ENCODE measurements at regions not wholly inside any gene's neighbourhood (a gene's known extent, or its start where the extent isn't known, plus 50 kb on each side); places are given as distances from the start of the nearest gene placed in this dataset.

DNA sequence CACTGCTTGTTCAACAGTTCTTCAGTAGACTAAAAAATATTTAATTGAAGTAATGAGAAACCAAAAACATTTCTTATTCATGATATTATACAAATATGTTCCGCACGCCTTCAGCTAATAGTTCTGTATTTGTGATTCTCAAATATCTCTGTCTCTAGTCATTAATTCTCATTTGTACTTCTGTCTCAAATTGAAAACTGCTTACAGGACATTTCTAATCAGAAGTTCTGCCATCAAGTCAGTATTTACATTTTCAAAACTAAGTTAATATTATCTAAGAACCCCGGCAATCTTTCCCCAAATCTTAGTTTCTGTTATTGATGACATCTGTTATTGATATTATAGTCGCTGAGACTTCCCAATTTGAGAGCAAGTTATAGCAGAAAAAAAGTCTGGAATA, 78.6 kb upstream of the PGRMC2 start:
- WGBS, 2 donors = 92 to 96% methylated on average over 4 of the region's 4 CpGs
- TF ChIP-seq, protein P1, sequence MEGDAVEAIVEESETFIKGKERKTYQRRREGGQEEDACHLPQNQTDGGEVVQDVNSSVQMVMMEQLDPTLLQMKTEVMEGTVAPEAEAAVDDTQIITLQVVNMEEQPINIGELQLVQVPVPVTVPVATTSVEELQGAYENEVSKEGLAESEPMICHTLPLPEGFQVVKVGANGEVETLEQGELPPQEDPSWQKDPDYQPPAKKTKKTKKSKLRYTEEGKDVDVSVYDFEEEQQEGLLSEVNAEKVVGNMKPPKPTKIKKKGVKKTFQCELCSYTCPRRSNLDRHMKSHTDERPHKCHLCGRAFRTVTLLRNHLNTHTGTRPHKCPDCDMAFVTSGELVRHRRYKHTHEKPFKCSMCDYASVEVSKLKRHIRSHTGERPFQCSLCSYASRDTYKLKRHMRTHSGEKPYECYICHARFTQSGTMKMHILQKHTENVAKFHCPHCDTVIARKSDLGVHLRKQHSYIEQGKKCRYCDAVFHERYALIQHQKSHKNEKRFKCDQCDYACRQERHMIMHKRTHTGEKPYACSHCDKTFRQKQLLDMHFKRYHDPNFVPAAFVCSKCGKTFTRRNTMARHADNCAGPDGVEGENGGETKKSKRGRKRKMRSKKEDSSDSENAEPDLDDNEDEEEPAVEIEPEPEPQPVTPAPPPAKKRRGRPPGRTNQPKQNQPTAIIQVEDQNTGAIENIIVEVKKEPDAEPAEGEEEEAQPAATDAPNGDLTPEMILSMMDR (IDR thresholded peaks at IDR 0.05) = no peak
- TF ChIP-seq POLR2A (IDR thresholded peaks at IDR 0.05) = no peak
- DNase-seq = no peak
- H3K4me1 ChIP-seq = no peaks in the 10 kb centered on the region
- H3K9me3 ChIP-seq = no peaks in the 10 kb centered on the region
- no peak overlapping the region for H3K4me3 ChIP-seq
- H3K27me3 ChIP-seq = no peaks in the 10 kb centered on the region
- H3K27ac ChIP-seq = no peak overlapping the region
- no peaks in the 10 kb centered on the region for H3K36me3 ChIP-seq
- intact Hi-C loops (cut with DNase I) = no loop called here

DNA sequence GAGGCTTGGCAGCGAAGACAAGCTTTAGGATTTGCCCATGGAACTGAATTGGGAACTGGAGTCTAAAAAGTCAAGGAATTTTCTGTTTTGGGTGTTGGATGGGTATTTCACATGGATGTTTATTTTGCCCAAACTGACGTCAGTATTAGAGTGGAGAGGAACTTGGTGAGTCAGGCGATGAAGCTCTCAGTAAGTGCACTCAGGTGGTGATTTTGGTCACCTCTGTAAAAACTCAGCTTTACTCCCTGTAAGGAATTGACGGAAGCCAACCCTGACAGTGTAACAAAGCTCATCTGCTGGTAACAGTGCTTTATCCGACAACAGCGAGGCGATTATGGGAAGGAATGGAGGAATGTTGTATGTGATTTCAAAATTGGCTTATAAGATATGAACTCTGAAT, 77.0 kb upstream of the PGRMC2 start:
- 88 to 91% methylated on average over 7 of the region's 7 CpGs for WGBS, 2 donors
- TF ChIP-seq, protein P1 (IDR thresholded peaks at IDR 0.05) = no peak
- no peak for TF ChIP-seq POLR2A (IDR thresholded peaks at IDR 0.05)
- Histone ChIP-seq H3K36me3 (no peaks in the 10 kb centered on the region), H3K27me3 (no peaks in the 10 kb centered on the region), H3K4me3 (no peak overlapping the region), H3K9me3 (no peaks in the 10 kb centered on the region), H3K4me1 (no peaks in the 10 kb centered on the region), H3K27ac (no peak overlapping the region)
- intact Hi-C loops (cut with DNase I) = no loop called here
- no peak for DNase-seq

DNA sequence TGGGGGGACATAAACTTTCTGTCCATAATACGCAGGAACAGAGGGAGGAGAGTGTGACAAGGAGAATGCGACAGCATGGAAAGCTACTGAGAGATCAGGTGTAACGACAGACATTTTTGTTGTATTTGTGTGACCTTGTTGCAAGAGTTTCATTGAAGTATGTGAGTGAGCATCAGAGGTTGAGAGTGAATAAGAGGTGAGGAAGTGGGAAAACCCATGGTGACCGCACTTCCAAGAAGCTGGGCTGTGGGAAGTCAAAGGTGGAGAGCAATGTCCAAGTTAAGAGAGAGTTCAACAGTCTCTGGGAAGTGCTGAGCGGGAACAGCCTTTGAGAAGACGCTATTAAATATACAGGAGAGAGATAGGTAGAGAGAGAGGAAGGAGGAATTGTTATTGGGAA, 76.4 kb upstream of the PGRMC2 start:
- DNase-seq = no peak
- WGBS, 2 donors = 92 to 95% methylated on average over 6 of the region's 6 CpGs
- H3K9me3 ChIP-seq = no peaks in the 10 kb centered on the region
- no peaks in the 10 kb centered on the region for H3K36me3 ChIP-seq
- intact Hi-C loops (cut with DNase I) = no loop called here
- H3K4me1 ChIP-seq = peaks cover 0 to 2% (median under 1%) of the 10 kb centered on the region in 3 donors
- no peak overlapping the region for H3K4me3 ChIP-seq
- TF ChIP-seq, protein P1 (IDR thresholded peaks at IDR 0.05) = no peak
- no peak for TF ChIP-seq POLR2A (IDR thresholded peaks at IDR 0.05)
- no peak overlapping the region for H3K27ac ChIP-seq
- H3K27me3 ChIP-seq = no peaks in the 10 kb centered on the region

DNA sequence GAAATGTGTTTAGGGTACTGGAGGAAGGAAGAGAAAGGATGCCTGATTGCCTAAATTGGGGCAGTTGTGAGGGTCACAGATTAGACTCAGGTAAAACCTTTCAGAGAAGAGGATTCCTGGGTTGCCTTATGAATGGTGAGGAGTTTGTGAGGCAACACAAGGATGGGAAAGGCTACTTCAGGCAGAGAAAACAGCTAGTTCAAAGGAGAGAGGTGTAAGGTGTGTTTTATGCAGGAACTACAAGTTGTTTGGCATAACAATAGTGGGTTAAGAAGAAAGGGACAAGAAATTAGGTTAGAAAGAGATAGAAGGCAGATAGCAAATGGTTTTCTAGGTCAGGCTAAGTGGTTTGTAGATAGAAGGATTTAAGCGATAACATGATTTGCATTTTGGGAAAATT, 75.1 kb upstream of the PGRMC2 start:
- no peak for DNase-seq
- WGBS, 2 donors = 89 to 100% methylated on average over 1 of the region's 1 CpG
- Histone ChIP-seq H3K4me1 (peaks cover 4 to 14% (median 9%) of the 10 kb centered on the region in 3 donors), H3K27ac (no peak overlapping the region), H3K4me3 (no peak overlapping the region), H3K9me3 (no peaks in the 10 kb centered on the region), H3K27me3 (no peaks in the 10 kb centered on the region), H3K36me3 (no peaks in the 10 kb centered on the region)
- TF ChIP-seq, protein P1 (IDR thresholded peaks at IDR 0.05) = no peak
- no peak for TF ChIP-seq POLR2A (IDR thresholded peaks at IDR 0.05)
- intact Hi-C loops (cut with DNase I) = no loop called here

DNA sequence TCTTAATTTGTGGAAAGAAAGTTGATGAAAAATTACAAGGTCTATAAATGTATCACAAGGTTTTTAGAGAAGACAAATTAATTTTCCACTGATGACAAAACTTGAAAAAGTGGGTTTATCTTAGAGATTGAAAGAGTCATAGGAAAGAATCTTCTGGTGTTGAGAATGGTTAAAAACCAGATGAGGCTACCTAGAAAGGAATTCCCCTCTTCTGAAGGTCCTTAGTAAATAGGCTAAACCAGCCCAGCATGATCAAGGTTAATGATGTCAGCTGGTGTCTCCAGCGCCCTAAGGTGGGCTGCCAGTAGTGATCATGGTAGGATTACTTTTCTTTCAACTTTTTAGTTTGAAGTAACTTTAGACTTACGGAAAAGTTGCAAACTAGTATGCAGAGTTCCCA, 71.8 kb upstream of the PGRMC2 start:
- no peak overlapping the region for H3K27ac ChIP-seq
- DNase-seq = no peak
- no peaks in the 10 kb centered on the region for H3K27me3 ChIP-seq
- no peak overlapping the region for H3K4me3 ChIP-seq
- H3K4me1 ChIP-seq = peaks cover 4 to 21% (median 9%) of the 10 kb centered on the region in 3 donors
- H3K36me3 ChIP-seq = no peaks in the 10 kb centered on the region
- TF ChIP-seq, protein P1 (IDR thresholded peaks at IDR 0.05) = no peak
- TF ChIP-seq POLR2A (IDR thresholded peaks at IDR 0.05) = no peak
- 74 to 95% methylated on average over 2 of the region's 2 CpGs for WGBS, 2 donors
- no peaks in the 10 kb centered on the region for H3K9me3 ChIP-seq
- intact Hi-C loops (cut with DNase I) = no loop called here

All from esophagus squamous epithelium (tissue), 5 donors.